ENCODE measurements at regions not wholly inside any gene's neighbourhood (a gene's known extent, or its start where the extent isn't known, plus 50 kb on each side); places are given as distances from the start of the nearest gene placed in this dataset.

DNA sequence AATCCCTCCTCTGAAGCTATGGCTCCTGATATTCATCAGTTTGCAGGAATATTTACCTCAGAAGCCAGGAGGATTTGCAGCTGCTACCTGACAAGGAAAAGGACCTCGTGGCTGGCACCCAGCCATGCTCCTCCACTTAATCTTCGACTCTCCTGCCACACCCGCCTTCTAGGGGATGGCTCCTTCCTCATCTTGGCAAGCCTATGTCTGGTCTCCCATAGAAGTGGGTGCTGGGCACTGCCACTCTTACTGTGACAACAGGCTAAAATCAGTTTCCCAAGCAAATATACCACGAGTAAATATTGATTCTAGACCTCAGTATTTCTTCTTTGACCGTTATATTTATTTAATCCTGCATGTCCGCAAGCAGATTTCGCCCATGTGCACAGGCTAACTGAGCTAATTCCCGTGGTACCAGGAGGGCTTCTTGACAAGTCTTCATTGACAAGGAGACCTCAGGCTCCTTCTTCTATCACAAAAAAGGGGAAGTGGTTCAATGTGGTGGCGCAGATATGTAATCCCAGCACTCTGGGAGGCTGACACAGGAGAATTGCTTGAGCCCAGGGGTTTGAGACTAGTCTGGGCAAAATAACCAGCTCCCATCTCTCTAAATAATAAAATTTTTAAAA is 52.6 kb upstream of the DCTD start:
- no peak for DNase-seq

DNA sequence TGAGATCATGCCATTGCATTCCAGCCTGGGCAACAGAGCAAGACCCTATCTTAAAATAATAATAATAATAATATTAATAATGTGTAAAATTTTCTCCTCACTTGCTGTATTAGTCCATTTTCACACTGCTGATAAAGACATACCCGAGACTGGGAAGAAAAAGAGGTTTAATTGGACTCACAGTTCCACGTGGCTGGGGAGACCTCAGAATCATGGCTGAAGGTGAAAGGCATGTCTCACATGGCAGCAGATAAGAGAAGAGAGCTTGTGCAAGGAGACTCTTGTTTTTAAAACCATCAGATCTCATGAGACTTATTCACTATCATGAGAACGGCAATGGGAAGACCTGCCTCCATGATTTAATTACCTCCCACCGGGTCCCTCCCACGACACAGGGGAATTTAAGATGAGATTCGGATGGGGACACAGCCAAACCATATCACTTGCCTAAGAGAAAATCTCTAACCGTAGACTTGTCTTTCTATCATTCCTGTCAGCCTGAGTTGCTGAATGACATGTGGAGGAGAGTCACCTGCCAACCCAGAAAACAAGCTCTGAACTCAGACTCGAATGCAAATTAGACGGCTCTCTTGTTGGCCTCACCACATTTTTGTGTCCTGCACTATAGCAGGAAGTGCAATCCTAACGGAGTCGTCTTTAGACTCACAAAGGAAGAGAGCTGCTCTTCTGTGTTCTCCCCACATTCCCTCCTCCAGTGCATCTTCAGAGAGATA is 51.9 kb upstream of the DCTD start:
- no peak for DNase-seq

DNA sequence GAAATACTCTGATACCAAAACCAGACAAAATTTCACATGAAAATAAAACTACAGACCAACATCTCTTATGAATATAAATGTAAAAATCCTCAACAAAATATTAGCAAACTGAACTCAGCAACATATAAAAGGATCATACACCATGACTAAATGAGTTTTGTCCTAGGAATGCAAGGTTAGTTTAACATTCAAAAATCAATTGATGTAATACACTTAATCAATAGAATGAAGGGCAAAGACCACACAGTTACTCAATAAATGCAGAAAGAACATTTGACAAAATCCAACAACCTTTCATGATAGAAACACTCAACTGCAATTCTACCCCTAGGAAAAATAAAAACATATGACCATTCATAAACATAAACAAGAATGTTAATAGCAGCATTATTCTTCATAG is 50.2 kb upstream of the DCTD start:
- DNase-seq: no peak
